Endothelial cell of umbilical vein (primary cell): ENCODE measurements at regions not wholly inside any gene's neighbourhood (a gene's known extent, or its start where the extent isn't known, plus 50 kb on each side); places are given as distances from the start of the nearest gene placed in this dataset.

ENCODE experiments used
- BruUV-seq: library from RNA; stranded (reverse); fragments of 400-500 nt; replicated peaks from 2 replicates; lab custom pipeline; 2021; lab: Mats Ljungman, UMichigan
- CTCF ChIA-PET: fragments of 300-600, 350-600 bp; sonication (Branson Sonifier 250); formaldehyde crosslinking; loops from one replicate; lab custom pipeline; 2021; ENCODE audit warnings: antibody characterized with exemption, inconsistent platforms; lab: Charles Lee
- POLR2A ChIA-PET: fragments of 300-600, 350-600 bp; sonication (Branson Sonifier 250); formaldehyde crosslinking; loops from one replicate; lab custom pipeline; 2021; ENCODE audit warnings: antibody characterized with exemption, inconsistent platforms; lab: Charles Lee
- DNase-seq: peaks from one replicate; pipeline ENCODE4 v3.0.0-alpha.2; 2011; ENCODE audit warnings: low read depth, low spot score
- FAIRE-seq: peaks from 2 replicates; lab custom pipeline; 2011; peaks lifted over from hg19 to GRCh38; lab: Jason Lieb, UNC
- H2AFZ ChIP-seq: 2 replicates; pipeline ENCODE4 v1.6.0; 2012; ENCODE audit warnings: low read depth, low read length, control low read depth, inconsistent platforms
- H3K27ac ChIP-seq: 2 replicates; pipeline ENCODE4 v1.5.1; 2011; ENCODE audit warnings: low read depth, mild to moderate bottlenecking, control low read depth, low read length, moderate library complexity; ENCODE audit not compliant: insufficient read depth
- H3K27me3 ChIP-seq, 2 experiments: 2 replicates each; pipeline versions ENCODE4 v1.6.0 to v1.6.1; 2011; ENCODE audit warnings: low read length in 2 of 2, mixed read lengths in 1 of 2; ENCODE audit not compliant: control insufficient read depth in 2 of 2, insufficient read depth in 2 of 2
- H3K36me3 ChIP-seq, 2 experiments: 2 replicates in 1 of 2; 3 replicates in 1 of 2; pipeline ENCODE4 v1.5.1; 2011; ENCODE audit warnings: low read length in 2 of 2, mild to moderate bottlenecking in 1 of 2, moderate library complexity in 1 of 2; ENCODE audit not compliant: control insufficient read depth in 2 of 2, insufficient read depth in 2 of 2; ENCODE audit errors: extremely low read depth in 1 of 2
- H3K4me1 ChIP-seq: 3 replicates; pipeline ENCODE4 v1.5.1; 2011; ENCODE audit warnings: mild to moderate bottlenecking, low read length; ENCODE audit not compliant: control insufficient read depth, insufficient read depth; ENCODE audit errors: extremely low read depth
- H3K4me2 ChIP-seq: 2 replicates; pipeline ENCODE4 v1.6.1; 2011; ENCODE audit warnings: low read length, control low read depth, mixed read lengths; ENCODE audit not compliant: insufficient read depth
- H3K4me3 ChIP-seq, 3 experiments: fragments of 200-600 bp in 1 of 3; sonication (generic), shearing (Covaris generic) in 1 of 3; replicated peaks in 1 of 3; 2 replicates each; pipeline ENCODE4 v1.5.1; 2011 to 2016; ENCODE audit warnings: control low read depth in 3 of 3, low read length in 3 of 3, mild to moderate bottlenecking in 2 of 3, inconsistent platforms in 1 of 3, low read depth in 1 of 3, moderate library complexity in 1 of 3; ENCODE audit not compliant: insufficient read depth in 1 of 3
- H3K79me2 ChIP-seq: 2 replicates; pipeline ENCODE4 v1.6.0; 2012; ENCODE audit warnings: low read length, inconsistent platforms; ENCODE audit not compliant: control insufficient read depth, insufficient read depth
- H3K9ac ChIP-seq: replicated peaks from 2 replicates; pipeline ENCODE3; 2011; ENCODE audit warnings: low read length, control low read depth; ENCODE audit not compliant: insufficient read depth; ENCODE audit errors: extremely low read depth
- H3K9me1 ChIP-seq: replicated peaks from 3 replicates; pipeline ENCODE4 v1.6.0; 2011; ENCODE audit warnings: mild to moderate bottlenecking, low read length; ENCODE audit not compliant: control insufficient read depth, insufficient read depth; ENCODE audit errors: extremely low read depth
- H3K9me3 ChIP-seq: replicated peaks from 2 replicates; pipeline ENCODE4 v1.5.1; 2012; ENCODE audit warnings: low read length, inconsistent platforms; ENCODE audit not compliant: control insufficient read depth, insufficient read depth
- H4K20me1 ChIP-seq: replicated peaks from 2 replicates; pipeline ENCODE3; 2011; ENCODE audit warnings: mild to moderate bottlenecking, low read length; ENCODE audit not compliant: control insufficient read depth, insufficient read depth; ENCODE audit errors: extremely low read depth
- EZH2 ChIP-seq: IDR thresholded peaks from 2 replicates; pipeline ENCODE4 v1.6.1; 2012; ENCODE audit warnings: borderline replicate concordance, low read depth, mild to moderate bottlenecking, moderate library complexity, low read length, inconsistent platforms; ENCODE audit not compliant: severe bottlenecking
- FOS ChIP-seq: IDR thresholded peaks from 2 replicates; pipeline ENCODE4 v1.6.1; 2011; ENCODE audit warnings: mild to moderate bottlenecking, low read length, moderate library complexity, borderline replicate concordance; ENCODE audit not compliant: insufficient read depth
- GATA2 ChIP-seq: IDR thresholded peaks from 2 replicates; pipeline ENCODE4 v1.7.0; 2011; ENCODE audit warnings: low read depth, mild to moderate bottlenecking, moderate library complexity, mixed read lengths, low read length; ENCODE audit not compliant: insufficient read length, insufficient read depth
- JUN ChIP-seq: IDR thresholded peaks from 2 replicates; pipeline ENCODE4 v1.6.1; 2011; ENCODE audit warnings: borderline replicate concordance, low read depth; ENCODE audit not compliant: insufficient read length, insufficient read depth
- MYC ChIP-seq: IDR thresholded peaks from one replicate; pipeline ENCODE4 v1.6.1; 2011; ENCODE audit warnings: mild to moderate bottlenecking, low read depth, low read length
- POLR2A ChIP-seq: IDR thresholded peaks from 2 replicates; pipeline ENCODE4 v1.6.1; 2012; ENCODE audit warnings: low read depth, mild to moderate bottlenecking, control low read depth, low read length
- POLR2AphosphoS5 ChIP-seq: IDR thresholded peaks from 2 replicates; pipeline ENCODE4 v1.6.1; 2012; ENCODE audit warnings: low read depth, mild to moderate bottlenecking, control low read depth, low read length, moderate library complexity; ENCODE audit not compliant: insufficient read depth
- dilution Hi-C: fragments of 300-500 bp; cut with MboI; formaldehyde crosslinking; loops from one replicate; pipeline ENCODE4 v1.15.0; 2019; ENCODE audit warnings: low sequenced_read_pairs; ENCODE audit not compliant: extremely low pct_ligation_motif_present
- intact Hi-C: fragments of 100-400 bp; cut with micrococcal nuclease; formaldehyde crosslinking; loops from one replicate; pipeline ENCODE4 v1.10.0; 2022
- TF ChIP-seq, protein P1 (sequence below), 2 donors: IDR thresholded peaks; 1 replicate in 1 of 2; 2 replicates in 1 of 2; pipeline ENCODE4 v1.5.1; 2011; ENCODE audit warnings: low read length in 2 of 2, mild to moderate bottlenecking in 2 of 2, moderate library complexity in 2 of 2, control low read depth in 1 of 2, inconsistent platforms in 1 of 2, low read depth in 1 of 2; ENCODE audit not compliant: insufficient read depth in 1 of 2; ENCODE audit errors: extremely low read depth in 1 of 2
- TF ChIP-seq, protein P2 (sequence below): IDR thresholded peaks from 2 replicates; pipeline ENCODE4 v1.6.1; 2011; ENCODE audit not compliant: insufficient read depth, insufficient read length

DNA sequence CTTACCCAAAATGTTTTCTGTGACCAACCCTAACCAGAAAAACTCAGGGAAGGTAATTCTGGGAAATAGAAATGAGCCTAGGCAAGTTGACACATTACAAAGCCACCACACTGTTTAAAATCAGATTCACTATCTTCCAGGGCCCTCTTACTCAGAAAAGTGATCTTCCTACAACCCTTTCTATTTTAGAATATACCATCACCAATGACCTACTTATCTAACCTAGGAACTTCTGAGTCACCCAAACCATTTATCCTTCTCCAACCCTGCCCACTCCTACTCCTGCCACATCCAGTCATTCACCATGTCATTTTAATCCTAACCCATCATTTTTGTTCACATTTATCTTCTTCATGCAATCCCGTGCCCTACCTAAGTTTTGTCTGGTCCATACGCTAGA lies 89.9 kb downstream of the FTHL17 start:
- intact Hi-C loops, result no loop called here
- Histone ChIP-seq H4K20me1 (no peaks in the 10 kb centered on the region), H3K4me1 (no peaks in the 10 kb centered on the region), H3K79me2 (no peaks in the 10 kb centered on the region), H3K27ac (no peak overlapping the region), H3K9me1 (no peaks in the 10 kb centered on the region), H3K27me3 (no peaks in the 10 kb centered on the region), H2AFZ (no peak overlapping the region), H3K4me2 (no peak overlapping the region), H3K4me3 (no peak overlapping the region), H3K36me3 (no peaks in the 10 kb centered on the region), H3K9me3 (no peaks in the 10 kb centered on the region), H3K9ac (no peak overlapping the region)
- no peak for TF ChIP-seq JUN
- TF ChIP-seq, protein P1, sequence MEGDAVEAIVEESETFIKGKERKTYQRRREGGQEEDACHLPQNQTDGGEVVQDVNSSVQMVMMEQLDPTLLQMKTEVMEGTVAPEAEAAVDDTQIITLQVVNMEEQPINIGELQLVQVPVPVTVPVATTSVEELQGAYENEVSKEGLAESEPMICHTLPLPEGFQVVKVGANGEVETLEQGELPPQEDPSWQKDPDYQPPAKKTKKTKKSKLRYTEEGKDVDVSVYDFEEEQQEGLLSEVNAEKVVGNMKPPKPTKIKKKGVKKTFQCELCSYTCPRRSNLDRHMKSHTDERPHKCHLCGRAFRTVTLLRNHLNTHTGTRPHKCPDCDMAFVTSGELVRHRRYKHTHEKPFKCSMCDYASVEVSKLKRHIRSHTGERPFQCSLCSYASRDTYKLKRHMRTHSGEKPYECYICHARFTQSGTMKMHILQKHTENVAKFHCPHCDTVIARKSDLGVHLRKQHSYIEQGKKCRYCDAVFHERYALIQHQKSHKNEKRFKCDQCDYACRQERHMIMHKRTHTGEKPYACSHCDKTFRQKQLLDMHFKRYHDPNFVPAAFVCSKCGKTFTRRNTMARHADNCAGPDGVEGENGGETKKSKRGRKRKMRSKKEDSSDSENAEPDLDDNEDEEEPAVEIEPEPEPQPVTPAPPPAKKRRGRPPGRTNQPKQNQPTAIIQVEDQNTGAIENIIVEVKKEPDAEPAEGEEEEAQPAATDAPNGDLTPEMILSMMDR (IDR thresholded peaks at IDR 0.05; ENCODE audit: extremely low read depth in 1 of 2, insufficient read depth in 1 of 2, low read depth in 1 of 2, low read length in 2 of 2), result no peak
- no peak for TF ChIP-seq POLR2A
- TF ChIP-seq, protein P2, sequence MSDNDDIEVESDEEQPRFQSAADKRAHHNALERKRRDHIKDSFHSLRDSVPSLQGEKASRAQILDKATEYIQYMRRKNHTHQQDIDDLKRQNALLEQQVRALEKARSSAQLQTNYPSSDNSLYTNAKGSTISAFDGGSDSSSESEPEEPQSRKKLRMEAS, result no peak
- TF ChIP-seq GATA2, result no peak
- TF ChIP-seq MYC, result no peak
- TF ChIP-seq FOS, result no peak
- no peak for TF ChIP-seq POLR2AphosphoS5
- TF ChIP-seq EZH2, result no peak
- POLR2A ChIA-PET, result no interaction called here
- no TSS peak for BruUV-seq
- dilution Hi-C loops, result no loop called here
- FAIRE-seq, result no peak
- DNase-seq, result no peak
- CTCF ChIA-PET, result no interaction called here
